ENCODE measurements at regions not wholly inside any gene's neighbourhood (a gene's known extent, or its start where the extent isn't known, plus 50 kb on each side); places are given as distances from the start of the nearest gene placed in this dataset.

DNA sequence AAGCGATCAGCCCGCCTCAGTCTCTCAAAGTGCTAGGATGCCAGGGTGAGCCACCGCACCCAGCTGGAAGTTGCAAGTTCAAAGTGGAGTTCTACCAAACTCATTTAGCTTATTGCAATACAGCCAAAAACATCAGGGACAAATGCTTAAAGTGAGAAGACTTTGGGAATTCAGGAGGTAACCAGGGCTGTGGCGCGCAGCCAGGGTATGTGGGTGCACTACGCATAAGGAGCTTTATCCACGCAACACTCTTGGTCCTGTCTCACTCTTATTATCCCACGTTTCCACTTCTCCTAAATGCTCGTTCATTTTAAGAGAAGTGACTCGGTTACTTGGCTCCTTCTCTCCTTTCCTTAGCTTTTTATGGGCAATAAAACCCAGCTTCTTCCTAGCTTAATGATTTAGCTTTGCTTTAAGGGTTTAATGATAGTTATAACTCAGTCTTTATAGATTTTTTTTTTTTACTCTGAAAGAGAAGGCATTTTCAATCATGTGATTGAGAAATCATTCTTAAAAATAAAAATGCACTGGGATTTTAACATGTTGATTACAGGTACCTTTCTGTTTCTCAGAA lies 199.8 kb downstream of the KCNE4 start:
- no peaks in the 10 kb centered on the region for H3K9me3 ChIP-seq (ENCODE audit: control insufficient read depth, low read length)
- H2AFZ ChIP-seq, result no peak overlapping the region
- no peak overlapping the region for H3K4me3 ChIP-seq (ENCODE audit: low read depth, low read length)
- no peak overlapping the region for H3K4me2 ChIP-seq (ENCODE audit: low read length)
- no peaks in the 10 kb centered on the region for H3K36me3 ChIP-seq (ENCODE audit: control insufficient read depth, insufficient read depth, low read length)
- H3K4me1 ChIP-seq, result no peaks in the 10 kb centered on the region
- H3K27me3 ChIP-seq (ENCODE audit: control insufficient read depth, insufficient read depth, low read length), result no peaks in the 10 kb centered on the region
- TF ChIP-seq, protein P1, sequence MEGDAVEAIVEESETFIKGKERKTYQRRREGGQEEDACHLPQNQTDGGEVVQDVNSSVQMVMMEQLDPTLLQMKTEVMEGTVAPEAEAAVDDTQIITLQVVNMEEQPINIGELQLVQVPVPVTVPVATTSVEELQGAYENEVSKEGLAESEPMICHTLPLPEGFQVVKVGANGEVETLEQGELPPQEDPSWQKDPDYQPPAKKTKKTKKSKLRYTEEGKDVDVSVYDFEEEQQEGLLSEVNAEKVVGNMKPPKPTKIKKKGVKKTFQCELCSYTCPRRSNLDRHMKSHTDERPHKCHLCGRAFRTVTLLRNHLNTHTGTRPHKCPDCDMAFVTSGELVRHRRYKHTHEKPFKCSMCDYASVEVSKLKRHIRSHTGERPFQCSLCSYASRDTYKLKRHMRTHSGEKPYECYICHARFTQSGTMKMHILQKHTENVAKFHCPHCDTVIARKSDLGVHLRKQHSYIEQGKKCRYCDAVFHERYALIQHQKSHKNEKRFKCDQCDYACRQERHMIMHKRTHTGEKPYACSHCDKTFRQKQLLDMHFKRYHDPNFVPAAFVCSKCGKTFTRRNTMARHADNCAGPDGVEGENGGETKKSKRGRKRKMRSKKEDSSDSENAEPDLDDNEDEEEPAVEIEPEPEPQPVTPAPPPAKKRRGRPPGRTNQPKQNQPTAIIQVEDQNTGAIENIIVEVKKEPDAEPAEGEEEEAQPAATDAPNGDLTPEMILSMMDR (IDR thresholded peaks at IDR 0.05), result no peak
- no peak overlapping the region for H3K9ac ChIP-seq
- H3K79me2 ChIP-seq, result no peaks in the 10 kb centered on the region
- H3K27ac ChIP-seq, result no peak overlapping the region

DNA sequence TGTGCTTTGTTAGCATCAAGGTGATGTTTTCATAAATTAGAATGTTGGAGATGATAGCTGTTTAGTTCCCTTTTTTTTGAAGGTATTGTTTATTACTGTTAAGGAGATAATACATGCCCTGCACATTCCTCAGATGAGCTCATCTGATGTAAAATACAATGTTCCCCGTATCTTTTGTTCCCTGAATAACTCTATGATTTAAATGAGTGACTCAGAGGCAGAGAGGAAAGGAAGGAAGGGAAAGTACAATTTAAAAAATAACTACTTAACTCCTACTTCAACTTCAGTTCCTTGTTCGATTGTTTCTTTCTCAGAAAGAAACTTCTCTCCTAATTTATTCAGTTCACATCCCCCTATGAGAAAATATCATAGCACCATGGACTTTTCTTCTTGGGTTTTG lies 208.7 kb downstream of the KCNE4 start:
- no peaks in the 10 kb centered on the region for H3K9me3 ChIP-seq (ENCODE audit: control insufficient read depth, low read length)
- H3K27me3 ChIP-seq (ENCODE audit: control insufficient read depth, insufficient read depth, low read length), result no peaks in the 10 kb centered on the region
- no peaks in the 10 kb centered on the region for H3K4me1 ChIP-seq
- H3K4me3 ChIP-seq (ENCODE audit: low read depth, low read length), result no peak overlapping the region
- H3K36me3 ChIP-seq (ENCODE audit: control insufficient read depth, insufficient read depth, low read length), result no peaks in the 10 kb centered on the region
- no peak overlapping the region for H3K9ac ChIP-seq
- no peak overlapping the region for H2AFZ ChIP-seq
- TF ChIP-seq, protein P1 (IDR thresholded peaks at IDR 0.05), result no peak
- H3K4me2 ChIP-seq (ENCODE audit: low read length), result no peak overlapping the region
- no peaks in the 10 kb centered on the region for H3K79me2 ChIP-seq
- no peak overlapping the region for H3K27ac ChIP-seq

- H3K9me3 ChIP-seq (ENCODE audit: control insufficient read depth, low read length), result no peaks in the 10 kb centered on the region
- no peak overlapping the region for H3K27ac ChIP-seq
Observed at GRCh38 chr2:223262946-223263345, 211.0 kb downstream of the KCNE4 start.

DNA sequence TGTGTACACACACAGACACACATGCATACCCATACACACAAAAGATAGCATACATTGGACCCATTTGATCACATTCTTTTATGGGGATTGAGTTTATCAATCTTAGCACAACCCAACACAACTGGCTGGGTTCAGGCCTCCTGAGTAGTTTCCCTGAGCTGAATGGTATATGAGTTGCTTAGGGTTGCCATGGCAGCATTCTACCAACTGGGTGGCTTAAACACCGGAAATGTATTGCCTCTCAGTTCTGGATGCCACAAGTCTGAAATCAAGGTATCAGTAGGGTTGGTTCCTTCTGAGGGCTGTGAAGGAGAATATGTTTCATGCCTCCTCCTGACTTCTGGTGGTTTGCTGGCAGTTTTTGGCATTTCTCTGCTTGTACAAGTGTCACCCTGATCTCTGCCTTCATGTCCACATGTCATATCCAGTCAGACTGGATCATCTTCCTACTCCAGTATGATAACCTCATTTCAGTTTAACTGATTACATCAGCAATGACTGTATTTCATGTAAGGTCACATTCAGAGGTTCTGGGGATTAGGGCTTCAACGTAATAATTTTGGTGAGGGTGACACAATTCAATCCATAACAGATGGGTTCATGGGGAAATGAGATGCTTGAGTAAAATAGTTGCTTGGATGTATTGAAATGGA lies 212.7 kb downstream of the KCNE4 start:
- Histone ChIP-seq H3K4me1 (no peaks in the 10 kb centered on the region), H3K4me3 (ENCODE audit: low read depth, low read length) (no peak overlapping the region), H3K27me3 (ENCODE audit: control insufficient read depth, insufficient read depth, low read length) (no peaks in the 10 kb centered on the region), H2AFZ (no peak overlapping the region), H3K36me3 (ENCODE audit: control insufficient read depth, insufficient read depth, low read length) (no peaks in the 10 kb centered on the region), H3K27ac (no peak overlapping the region), H3K79me2 (no peaks in the 10 kb centered on the region), H3K4me2 (ENCODE audit: low read length) (no peak overlapping the region), H3K9ac (no peak overlapping the region), H3K9me3 (ENCODE audit: control insufficient read depth, low read length) (no peaks in the 10 kb centered on the region)
- TF ChIP-seq, protein P1 (IDR thresholded peaks at IDR 0.05), result no peak

More at GRCh38 chr2:223262946-223263345, 211.0 kb downstream of the KCNE4 start:
- Histone ChIP-seq H2AFZ (no peak overlapping the region), H3K4me3 (ENCODE audit: low read depth, low read length) (no peak overlapping the region), H3K36me3 (ENCODE audit: control insufficient read depth, insufficient read depth, low read length) (no peaks in the 10 kb centered on the region), H3K4me2 (ENCODE audit: low read length) (no peak overlapping the region), H3K79me2 (no peaks in the 10 kb centered on the region), H3K27me3 (ENCODE audit: control insufficient read depth, insufficient read depth, low read length) (no peaks in the 10 kb centered on the region), H3K9ac (no peak overlapping the region), H3K4me1 (no peaks in the 10 kb centered on the region)
- TF ChIP-seq, protein P1 (IDR thresholded peaks at IDR 0.05), result no peak
